ENCODE measurements at regions not wholly inside any gene's neighbourhood (a gene's known extent, or its start where the extent isn't known, plus 50 kb on each side); places are given as distances from the start of the nearest gene placed in this dataset.

DNA sequence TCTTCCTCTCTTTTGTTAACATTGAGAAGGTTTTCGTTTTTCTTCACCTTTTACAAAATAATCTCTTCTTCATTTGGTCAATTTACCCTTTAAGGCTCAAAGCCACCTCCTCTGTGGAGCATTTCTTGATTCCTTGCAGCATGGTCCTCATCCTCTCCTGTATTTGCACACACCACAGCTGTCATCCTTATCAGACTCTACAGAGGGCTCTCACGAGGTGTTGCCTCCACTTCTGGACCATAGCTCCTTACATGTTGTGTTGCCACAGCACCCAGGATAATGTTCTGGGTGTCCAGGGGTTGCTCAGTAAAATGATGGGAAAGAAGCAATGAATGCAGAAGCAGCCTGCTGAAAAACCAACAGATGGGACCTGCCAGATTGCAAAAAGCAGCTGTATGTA is 192.8 kb downstream of the SH2D4B start:
- TF ChIP-seq, protein P1, sequence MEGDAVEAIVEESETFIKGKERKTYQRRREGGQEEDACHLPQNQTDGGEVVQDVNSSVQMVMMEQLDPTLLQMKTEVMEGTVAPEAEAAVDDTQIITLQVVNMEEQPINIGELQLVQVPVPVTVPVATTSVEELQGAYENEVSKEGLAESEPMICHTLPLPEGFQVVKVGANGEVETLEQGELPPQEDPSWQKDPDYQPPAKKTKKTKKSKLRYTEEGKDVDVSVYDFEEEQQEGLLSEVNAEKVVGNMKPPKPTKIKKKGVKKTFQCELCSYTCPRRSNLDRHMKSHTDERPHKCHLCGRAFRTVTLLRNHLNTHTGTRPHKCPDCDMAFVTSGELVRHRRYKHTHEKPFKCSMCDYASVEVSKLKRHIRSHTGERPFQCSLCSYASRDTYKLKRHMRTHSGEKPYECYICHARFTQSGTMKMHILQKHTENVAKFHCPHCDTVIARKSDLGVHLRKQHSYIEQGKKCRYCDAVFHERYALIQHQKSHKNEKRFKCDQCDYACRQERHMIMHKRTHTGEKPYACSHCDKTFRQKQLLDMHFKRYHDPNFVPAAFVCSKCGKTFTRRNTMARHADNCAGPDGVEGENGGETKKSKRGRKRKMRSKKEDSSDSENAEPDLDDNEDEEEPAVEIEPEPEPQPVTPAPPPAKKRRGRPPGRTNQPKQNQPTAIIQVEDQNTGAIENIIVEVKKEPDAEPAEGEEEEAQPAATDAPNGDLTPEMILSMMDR (IDR thresholded peaks at IDR 0.05), result no peak

DNA sequence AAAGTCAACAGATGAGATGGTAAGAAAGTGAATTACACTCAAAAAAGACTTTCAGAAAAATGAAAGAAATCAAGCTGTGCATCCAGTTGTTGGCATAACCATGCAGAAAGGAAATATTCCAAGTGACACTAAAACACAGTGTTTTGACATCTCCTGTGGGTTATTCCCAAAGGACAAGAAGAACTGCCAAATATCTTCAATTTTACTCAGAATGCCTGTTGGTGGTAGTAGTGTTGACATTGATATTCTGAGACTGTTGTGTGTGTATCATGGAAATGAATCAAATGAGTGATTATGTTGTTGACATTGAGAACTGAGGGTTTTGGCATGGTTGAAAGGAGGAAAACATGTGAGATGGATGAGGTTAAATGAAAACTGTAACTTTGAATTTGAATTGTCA is 196.9 kb downstream of the SH2D4B start:
- TF ChIP-seq, protein P1 (IDR thresholded peaks at IDR 0.05), result no peak

DNA sequence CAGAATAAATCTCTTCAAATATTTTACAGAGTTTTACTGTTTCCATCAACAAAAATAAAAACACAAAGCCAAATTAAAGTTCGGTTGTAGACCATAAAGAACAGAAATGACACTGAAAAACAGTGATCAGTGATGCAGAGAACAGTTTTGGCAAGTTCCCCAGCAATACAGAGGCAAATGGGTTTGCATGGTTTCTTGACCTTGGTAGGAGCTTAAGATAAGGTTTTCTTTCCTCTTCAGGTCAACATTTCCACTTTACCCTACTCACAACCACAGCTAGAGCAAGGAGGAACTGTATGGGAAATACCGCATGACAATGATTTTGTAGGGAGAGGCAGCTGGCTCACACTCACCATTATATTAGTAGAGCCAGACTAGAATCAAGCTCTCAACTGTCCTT is 199.5 kb downstream of the SH2D4B start:
- TF ChIP-seq, protein P1 (IDR thresholded peaks at IDR 0.05), result no peak

- TF ChIP-seq, protein P1 (IDR thresholded peaks at IDR 0.05), result no peak
These were observed 201.6 kb downstream of the SH2D4B start for GRCh38 chr10:80739328-80739727.

DNA sequence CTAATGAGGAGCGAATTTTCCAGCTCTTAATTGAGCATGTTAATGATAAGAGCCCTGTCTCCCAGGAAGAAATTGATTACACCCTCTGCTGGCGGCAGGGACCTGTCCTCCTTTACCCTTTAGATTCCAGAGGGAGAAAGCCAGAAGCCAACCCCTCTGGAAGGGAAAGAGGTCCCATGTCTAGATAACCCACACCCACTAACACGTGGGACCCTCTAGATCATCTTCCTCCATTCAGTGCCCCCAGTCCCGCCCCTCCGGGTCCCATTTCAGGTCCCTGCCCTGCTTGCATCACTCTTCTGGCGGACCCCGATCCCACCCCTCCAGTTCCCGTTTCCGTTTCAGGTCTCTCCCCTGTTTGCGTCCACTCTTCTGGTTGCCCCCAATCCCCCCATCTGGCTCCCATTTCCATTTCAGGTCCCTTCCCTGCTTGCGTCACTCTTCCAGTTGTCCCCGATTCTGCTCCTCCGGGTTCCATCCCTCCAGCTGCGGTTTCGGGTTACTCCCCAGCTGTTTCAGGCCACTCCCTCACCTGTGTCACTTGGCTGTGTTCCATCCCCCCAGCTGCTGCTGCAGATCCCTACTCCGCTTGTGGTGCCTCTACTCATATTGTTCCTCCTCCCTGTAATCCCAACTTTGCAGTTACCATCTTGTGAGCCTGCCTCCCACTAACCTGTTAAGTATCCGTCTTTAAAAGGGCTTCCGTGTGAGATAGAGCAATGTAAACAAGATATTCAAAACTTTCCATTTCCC is 202.4 kb downstream of the SH2D4B start:
- TF ChIP-seq, protein P1 (IDR thresholded peaks at IDR 0.05), result no peak

DNA sequence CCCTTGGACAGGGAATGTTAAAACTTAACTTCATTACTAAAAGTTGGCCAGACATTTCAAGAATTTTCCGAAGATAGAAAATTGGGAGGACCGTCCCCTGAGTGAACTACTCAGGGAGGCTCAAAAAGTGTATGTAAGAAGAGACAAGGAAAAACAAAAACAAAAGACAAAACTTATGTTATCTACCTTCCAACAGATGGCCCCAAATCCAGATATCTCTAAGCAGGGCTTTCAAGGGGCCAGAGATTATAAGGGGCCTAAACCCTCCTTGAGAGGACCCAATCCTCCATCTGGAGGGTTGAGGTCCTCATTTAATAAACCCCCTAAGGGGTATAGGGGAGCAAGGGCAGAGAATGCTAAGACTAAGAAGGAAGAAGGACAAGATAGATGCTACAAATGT is 203.6 kb downstream of the SH2D4B start:
- TF ChIP-seq, protein P1 (IDR thresholded peaks at IDR 0.05), result no peak

DNA sequence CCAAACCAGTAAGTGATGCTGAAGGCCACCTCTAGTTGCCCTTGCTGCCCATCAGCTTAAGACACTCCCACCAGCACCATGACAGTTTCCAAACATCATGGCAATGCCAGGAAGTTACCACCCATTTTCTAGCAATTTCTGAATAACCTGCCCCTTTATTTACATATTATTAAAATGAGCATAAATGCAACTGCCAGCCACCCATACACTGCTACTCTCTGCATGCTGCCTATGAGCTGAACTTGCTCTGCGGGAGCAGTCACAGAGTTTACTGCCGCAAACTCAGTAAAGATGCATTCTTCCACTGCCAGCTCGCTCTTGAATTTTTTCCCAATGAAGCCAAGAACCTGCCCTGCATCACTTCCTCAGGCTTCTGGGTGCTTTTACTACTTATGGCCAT is 212.6 kb downstream of the SH2D4B start:
- TF ChIP-seq, protein P1 (IDR thresholded peaks at IDR 0.05), result no peak

DNA sequence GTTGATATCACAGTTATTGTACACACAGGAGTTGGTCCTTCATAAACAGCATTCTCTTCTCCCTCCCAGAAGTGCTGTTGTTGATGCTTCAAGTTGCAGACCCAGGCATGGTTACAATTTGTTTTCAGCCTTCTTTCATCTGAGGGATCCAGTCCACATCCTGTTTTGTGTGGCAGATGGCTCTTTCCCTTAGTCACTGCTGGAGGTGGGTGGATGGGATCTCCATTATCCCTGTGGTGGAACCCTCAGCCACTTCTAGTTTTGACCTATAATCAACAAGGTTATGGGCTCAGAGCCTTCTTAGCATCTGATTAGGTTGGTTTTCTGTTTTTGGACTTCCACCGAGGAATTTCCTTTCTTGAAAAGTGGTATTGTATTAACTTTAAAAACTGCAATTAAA is 214.2 kb downstream of the SH2D4B start:
- TF ChIP-seq, protein P1 (IDR thresholded peaks at IDR 0.05), result no peak

All from LNCAP (cell line).